Psoas muscle (tissue), 7 donors: ENCODE measurements at regions not wholly inside any gene's neighbourhood (a gene's known extent, or its start where the extent isn't known, plus 50 kb on each side); places are given as distances from the start of the nearest gene placed in this dataset.

Experiments used
- ATAC-seq, 4 donors: fragments of 200-7000 bp; cut with Tn5 transposase; one replicate each; pipeline ENCODE4 v1.9.1; 2020; ENCODE audit warnings: moderate library complexity in 3 of 4, mild to moderate bottlenecking in 2 of 4
- DNase-seq, 2 donors: peaks; one replicate each; pipeline ENCODE4 v3.0.0-alpha.2; 2020
- H3K27ac ChIP-seq: fragments of 200-600 bp; one replicate; pipeline ENCODE4 v1.8.0; 2022
- H3K27me3 ChIP-seq, 3 donors: fragments of 200-600 bp in 1 of 3; one replicate each; pipeline versions ENCODE4 v1.6.1 to v1.8.0; 2013 to 2022; ENCODE audit warnings: low read length in 2 of 3, mild to moderate bottlenecking in 2 of 3, moderate library complexity in 1 of 3; ENCODE audit not compliant: insufficient read depth in 3 of 3
- H3K36me3 ChIP-seq, 2 donors: fragments of 200-600 bp in 1 of 2; one replicate each; pipeline versions ENCODE4 v1.6.1 to v1.8.0; 2013 to 2022; ENCODE audit warnings: low read depth in 1 of 2, mild to moderate bottlenecking in 1 of 2, moderate library complexity in 1 of 2; ENCODE audit not compliant: insufficient read depth in 1 of 2
- H3K4me1 ChIP-seq: fragments of 200-600 bp; one replicate; pipeline ENCODE4 v1.8.0; 2022
- H3K4me3 ChIP-seq: fragments of 200-600 bp; one replicate; pipeline ENCODE4 v1.8.0; 2022; ENCODE audit warnings: mild to moderate bottlenecking
- H3K9me3 ChIP-seq: fragments of 200-600 bp; one replicate; pipeline ENCODE4 v1.8.0; 2022
- CTCF ChIP-seq: fragments of 200-600 bp; IDR thresholded peaks from one replicate; pipeline ENCODE4 v1.8.0; 2022; ENCODE audit warnings: antibody characterized with exemption
- WGBS, 3 donors: extraction: QIAGEN DNeasy Blood & Tissue Kit; methylation state at CpG; one replicate each; pipeline versions ENCODE4 v1.1.6 to v1.1.7; 2013; 5-methylcytosine and 5-hydroxymethylcytosine counted together
- intact Hi-C, 2 donors: fragments of 100-400 bp; cut with DNase I; formaldehyde crosslinking; loops; one replicate each; pipeline versions ENCODE4 v1.11.0 to v1.14.2; 2022
- donor health status: healthy with polysubstance abuse.
- donor health status: DM: no; HTN: no; CAD: no; lungs with moderate emphysema.
- donor health status: Bipolar disorder and iron deficiency.
- donor health status: healthy.
- donor health status: DM: yes; HTN: yes; CAD: no.
- donor health status: DM: no; HTN: no; CAD: no.
- donor health status: DM: yes; HTN: yes; CAD: no.

GRCh38 chr7:130939321-130940095 lies 205.5 kb upstream of the KLF14 start:
- TF ChIP-seq CTCF, result no peak
- peaks cover 44% of the 10 kb centered on the region for H3K4me1 ChIP-seq
- ATAC-seq, result peak in 3 of 4 donors; percentile 6 to 19 (median 8)

GRCh38 chr7:130940326-130940725 lies 206.3 kb upstream of the KLF14 start:
- H3K36me3 ChIP-seq, result peaks cover 0 to 6% of the 10 kb centered on the region in 2 donors
- ATAC-seq, result peak in 1 of 4 donors; percentile 26
- H3K4me1 ChIP-seq, result peaks cover 51% of the 10 kb centered on the region
- intact Hi-C loops, result loop anchor here in 1 of 2 donors (5.0 kb wide), 1 partner anchor 48 kb away; no protein-coding TSS in a partner anchor
- no peak for DNase-seq
- TF ChIP-seq CTCF, result no peak
- H3K9me3 ChIP-seq, result no peaks in the 10 kb centered on the region
- H3K27ac ChIP-seq, result peak overlapping the region; percentile 94
- H3K27me3 ChIP-seq, result no peaks in the 10 kb centered on the region
- WGBS, 3 donors, result 22 to 48% (median 27%) methylated on average over 2 of the region's 2 CpGs
- peak overlapping the region; percentile 81 for H3K4me3 ChIP-seq

More at GRCh38 chr7:130939321-130940095, 205.5 kb upstream of the KLF14 start:
- intact Hi-C loops, result loop anchor here (5.0 kb wide), 2 partner anchors 42 to 47 kb away; no protein-coding TSS in a partner anchor
- no peaks in the 10 kb centered on the region for H3K9me3 ChIP-seq
- H3K4me3 ChIP-seq, result peak overlapping the region; percentile 81
- no peaks in the 10 kb centered on the region for H3K27me3 ChIP-seq
- DNase-seq, result no peak
- peak overlapping the region; percentile 94 for H3K27ac ChIP-seq
- WGBS, 3 donors, result 30 to 65% (median 35%) methylated on average over 3 of the region's 3 CpGs
- H3K36me3 ChIP-seq, result peaks cover 0 to 12% of the 10 kb centered on the region in 2 donors

GRCh38 chr7:130940907-130941306 lies 206.9 kb upstream of the KLF14 start:
- Histone ChIP-seq H3K4me3 (peak overlapping the region; percentile 81), H3K9me3 (no peaks in the 10 kb centered on the region), H3K4me1 (peaks cover 57% of the 10 kb centered on the region), H3K36me3 (peaks cover 0 to 4% of the 10 kb centered on the region in 2 donors), H3K27me3 (no peaks in the 10 kb centered on the region), H3K27ac (peak overlapping the region; percentile 94)
- WGBS, 3 donors, result 21 to 50% (median 31%) methylated on average over 7 of the region's 7 CpGs
- intact Hi-C loops, result loop anchor here in 1 of 2 donors (1.0 to 5.0 kb wide), 2 partner anchors 13 to 49 kb away; no protein-coding TSS in a partner anchor
- DNase-seq (no peak), ATAC-seq (peak in 2 of 4 donors; percentile 40)
- TF ChIP-seq CTCF, result no peak

GRCh38 chr7:130941322-130942210 lies 207.6 kb upstream of the KLF14 start:
- H3K4me3 ChIP-seq, result peak overlapping the region; percentile 81
- peaks cover 52% of the 10 kb centered on the region for H3K4me1 ChIP-seq
- WGBS, 3 donors, result 14 to 33% (median 15%) methylated on average over 20 of the region's 20 CpGs
- H3K36me3 ChIP-seq, result peaks cover 0 to 4% of the 10 kb centered on the region in 2 donors
- intact Hi-C loops, result loop anchor here in 1 of 2 donors (1.0 to 5.0 kb wide), 2 partner anchors 13 to 49 kb away; no protein-coding TSS in a partner anchor
- no peak for TF ChIP-seq CTCF
- H3K27me3 ChIP-seq, result no peaks in the 10 kb centered on the region
- ATAC-seq, result peak; percentile 82 to 89 (median 86)
- H3K9me3 ChIP-seq, result no peaks in the 10 kb centered on the region
- DNase-seq, result peak; percentile 79 to 94
- peak overlapping the region; percentile 94 for H3K27ac ChIP-seq
